Activated effector memory CD4-positive, alpha-beta T cell treated with anti-CD3 and anti-CD28 coated beads, Interleukin-2, amount 50 U/mL, for 16 hours (primary cell): ENCODE measurements at regions not wholly inside any gene's neighbourhood (a gene's known extent, or its start where the extent isn't known, plus 50 kb on each side); places are given as distances from the start of the nearest gene placed in this dataset.
"Not testable (repeated sequence)": the region's sequence is repeated elsewhere in the genome, so short reads cannot be mapped to it uniquely, and the experiment has no call there.

Source experiments
- DNase-seq: peaks from one replicate; pipeline ENCODE4 v3.0.0-alpha.2; 2020

DNA sequence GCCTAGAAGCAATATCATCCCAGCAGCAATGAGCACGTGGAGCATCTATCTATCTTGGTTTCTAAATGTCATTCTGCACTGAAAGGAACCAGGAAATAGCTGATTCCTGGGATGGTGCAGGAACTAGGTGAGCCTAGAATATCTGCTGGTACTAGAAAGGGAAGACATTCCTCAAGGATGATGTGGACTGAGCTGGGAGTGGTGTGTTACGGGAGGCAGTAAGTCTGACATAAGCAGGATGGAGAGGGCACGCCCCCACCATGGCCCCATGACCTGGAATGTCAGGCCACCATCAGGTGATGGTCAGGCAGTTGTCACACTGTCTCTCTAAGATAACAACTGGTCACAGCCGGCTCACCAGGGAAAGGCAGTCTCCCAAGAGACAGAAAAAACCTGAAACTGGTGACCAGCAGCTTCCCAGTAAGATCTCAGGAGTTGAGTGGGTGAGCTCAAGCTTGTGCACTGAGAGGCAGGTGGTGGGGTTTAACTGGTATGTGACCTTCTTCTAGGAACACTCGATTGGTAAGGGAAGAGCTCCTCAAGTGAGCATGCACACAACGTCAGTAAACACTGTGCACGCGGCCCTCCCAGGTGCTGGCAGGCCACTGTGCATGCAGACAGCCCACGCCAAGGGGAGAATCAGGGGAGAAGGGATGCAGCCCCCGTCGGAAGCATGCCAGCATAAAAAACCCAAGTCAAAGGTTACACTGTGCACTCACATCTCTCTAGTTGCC, 148.7 kb downstream of the ADSS2 start:
- no peak for DNase-seq

DNA sequence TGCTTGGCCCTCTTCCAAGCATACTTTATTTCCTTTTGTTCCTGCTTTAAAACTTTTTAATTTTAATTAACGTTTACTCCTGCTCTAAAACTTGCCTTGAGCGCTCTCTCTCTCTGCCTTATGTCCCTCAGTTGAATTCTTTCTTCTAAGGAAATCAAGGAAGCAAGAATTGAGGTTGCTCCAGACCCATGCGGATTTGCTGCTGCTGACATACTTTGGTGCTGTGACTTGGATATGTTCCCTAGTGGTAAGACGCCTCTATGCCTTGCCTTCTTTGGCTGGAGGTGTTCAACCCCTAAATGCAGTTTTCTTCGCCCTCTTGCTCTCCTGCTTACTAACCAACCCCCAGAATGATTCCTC, 148.1 kb downstream of the ADSS2 start:
- DNase-seq: no peak

DNA sequence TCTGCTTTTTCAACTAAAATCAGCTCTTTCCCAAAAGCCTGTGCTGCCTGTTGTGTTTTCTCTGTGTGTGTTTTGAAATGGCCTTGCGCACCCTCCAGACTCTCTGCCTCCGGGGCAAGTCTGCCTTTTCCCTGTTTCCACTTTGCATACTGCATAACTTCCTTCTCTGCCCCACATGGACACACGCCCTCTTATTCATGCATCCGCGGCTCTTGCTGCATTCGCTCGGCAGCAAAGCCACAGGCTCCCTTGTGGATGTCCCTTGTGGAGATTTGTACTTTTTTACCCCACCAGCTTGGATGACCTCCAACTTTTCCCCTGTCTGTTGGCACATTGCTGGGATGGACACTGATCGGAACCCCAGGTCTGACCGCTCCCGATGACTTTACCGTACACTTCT, 147.6 kb downstream of the ADSS2 start:
- DNase-seq: no peak

DNA sequence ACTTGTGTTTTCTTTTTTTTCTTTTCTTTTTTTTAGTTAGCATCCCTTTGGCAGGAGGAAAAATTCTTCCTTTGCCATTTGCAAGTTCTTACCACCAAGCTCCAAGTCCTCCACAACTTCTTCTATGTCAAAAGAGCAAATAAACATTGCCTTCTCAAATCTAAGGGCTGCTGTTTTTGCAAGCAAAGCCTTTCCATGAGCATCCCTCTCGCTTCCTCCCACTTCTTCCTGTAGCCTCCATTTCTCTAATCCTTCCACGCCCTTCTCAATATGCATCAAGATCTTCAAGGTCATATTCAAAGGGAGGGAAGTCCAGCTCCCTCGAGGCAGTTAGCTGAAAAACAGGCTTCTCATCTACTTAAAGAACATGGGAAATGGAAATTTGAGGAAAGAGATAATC, 147.1 kb downstream of the ADSS2 start:
- DNase-seq: no peak

DNA sequence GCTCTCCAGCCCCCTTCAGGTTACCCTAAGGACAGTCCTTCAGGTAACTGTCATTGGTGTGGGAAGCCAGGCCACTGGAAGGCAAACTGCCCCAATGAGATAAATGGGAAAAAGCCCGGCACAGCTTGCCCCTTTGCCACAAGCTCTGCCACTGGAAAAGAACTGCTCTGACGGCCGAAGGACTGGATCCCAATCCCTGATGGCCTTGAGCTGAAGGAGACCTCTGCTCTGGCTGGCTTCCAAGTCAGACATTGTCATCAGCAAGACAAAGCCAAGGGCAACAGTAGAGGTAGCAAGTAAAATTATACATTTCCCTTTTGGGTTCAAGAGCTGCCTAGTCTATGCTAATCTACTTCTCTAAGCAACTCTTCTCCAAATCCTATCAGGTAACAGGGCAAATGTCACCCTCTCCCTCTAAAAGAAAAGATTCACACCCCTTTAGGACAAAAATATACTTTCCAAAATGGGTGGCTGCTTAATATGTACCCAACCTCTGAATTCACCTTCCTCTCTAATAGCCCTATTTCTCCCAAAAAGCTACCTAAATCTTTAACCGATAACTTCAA, 145.8 kb downstream of the ADSS2 start:
- DNase-seq: no peak

DNA sequence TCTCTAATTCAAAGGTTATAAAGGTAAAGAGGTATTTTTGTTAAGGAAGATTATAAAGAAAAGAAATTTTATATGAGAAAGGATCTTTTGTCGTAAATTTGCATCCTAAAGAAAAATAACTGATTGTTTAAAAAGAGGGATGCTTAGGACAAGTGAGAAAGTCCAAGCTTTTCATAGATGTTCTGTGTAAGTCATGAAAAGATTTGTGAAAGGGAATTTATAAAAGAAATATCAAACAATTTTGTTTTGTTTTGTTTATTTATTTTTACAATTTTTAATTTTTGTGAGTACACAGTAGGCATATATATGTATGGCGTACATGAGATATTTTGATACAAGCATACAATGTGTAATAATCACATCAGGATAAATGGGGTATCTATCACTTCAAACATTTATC, 145.2 kb downstream of the ADSS2 start:
- DNase-seq: no peak

DNA sequence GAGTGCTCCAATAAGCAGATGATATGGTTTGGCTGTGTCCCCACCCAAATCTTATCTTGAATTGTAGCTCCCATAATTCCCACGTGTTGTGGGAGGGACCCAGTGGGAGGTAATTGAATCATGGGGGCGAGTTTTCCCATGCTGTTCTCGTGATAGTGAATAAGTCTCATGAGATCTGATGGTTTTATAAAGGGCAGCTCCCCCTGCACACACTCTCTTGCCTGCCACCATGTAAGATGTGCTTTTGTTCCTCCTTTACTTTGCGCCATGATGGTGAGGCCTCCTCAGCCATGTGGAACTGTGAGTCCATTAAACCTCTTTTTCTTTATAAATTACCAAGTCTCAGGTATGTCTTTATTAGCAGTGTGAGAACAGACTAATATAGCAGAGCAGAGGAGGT, 142.5 kb downstream of the ADSS2 start:
- not testable (repeated sequence) for DNase-seq

DNA sequence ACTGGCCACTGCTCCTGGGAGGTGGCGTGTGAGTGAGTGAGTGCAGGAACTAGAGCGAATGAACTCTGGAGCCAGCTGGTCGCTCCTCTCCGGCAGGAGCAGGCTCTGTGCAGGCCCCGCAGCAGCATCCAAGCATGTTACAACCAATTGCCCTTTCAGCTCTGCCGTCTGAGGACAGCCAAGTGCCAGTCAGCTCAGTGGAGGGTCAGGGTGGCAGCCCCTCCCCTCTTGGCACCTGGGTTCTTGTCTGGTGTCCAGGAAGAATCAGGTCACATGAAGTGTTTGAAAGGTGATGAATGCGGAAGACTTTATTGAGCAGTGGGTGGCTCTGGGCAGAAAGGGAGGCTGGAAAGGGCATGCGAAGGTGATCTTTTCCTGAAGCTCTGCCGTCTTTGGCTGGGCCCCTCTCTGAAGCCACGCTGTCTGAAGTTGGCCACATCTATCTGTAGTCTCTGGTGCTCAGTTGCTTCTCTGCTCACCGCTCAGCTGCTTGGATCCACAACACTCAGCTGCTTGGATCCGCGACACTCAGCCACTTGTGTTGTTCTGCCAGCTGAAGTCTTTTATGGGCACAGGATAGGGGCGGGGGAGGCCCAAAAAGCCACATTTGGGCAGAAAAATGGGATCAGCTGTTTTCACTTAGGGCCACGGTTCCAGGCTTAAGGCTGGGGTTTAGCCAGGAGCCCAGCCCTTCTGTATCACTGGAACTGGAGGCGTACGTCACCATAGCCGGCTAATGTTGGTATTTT, 139.8 kb downstream of the ADSS2 start:
- DNase-seq: no peak

DNA sequence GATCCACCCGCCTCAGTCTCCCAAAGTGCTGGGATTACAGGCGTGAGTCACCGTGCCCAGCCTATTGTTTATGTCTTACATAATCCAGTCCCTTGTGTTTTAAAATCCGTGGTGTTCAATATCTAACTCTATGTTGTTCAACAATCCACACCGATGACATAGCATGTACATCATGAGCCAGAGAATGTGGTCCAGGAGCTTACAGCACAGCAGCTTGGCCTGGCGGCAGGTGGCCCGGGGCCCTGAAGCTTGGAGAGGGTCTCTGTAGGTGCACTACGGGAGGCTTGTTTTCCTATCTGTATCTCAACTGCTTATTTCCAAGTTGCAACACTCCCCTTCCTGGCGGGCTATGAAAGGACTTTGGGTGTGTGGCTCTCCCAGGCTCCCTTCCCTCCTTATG, 138.4 kb downstream of the ADSS2 start:
- DNase-seq: no peak

DNA sequence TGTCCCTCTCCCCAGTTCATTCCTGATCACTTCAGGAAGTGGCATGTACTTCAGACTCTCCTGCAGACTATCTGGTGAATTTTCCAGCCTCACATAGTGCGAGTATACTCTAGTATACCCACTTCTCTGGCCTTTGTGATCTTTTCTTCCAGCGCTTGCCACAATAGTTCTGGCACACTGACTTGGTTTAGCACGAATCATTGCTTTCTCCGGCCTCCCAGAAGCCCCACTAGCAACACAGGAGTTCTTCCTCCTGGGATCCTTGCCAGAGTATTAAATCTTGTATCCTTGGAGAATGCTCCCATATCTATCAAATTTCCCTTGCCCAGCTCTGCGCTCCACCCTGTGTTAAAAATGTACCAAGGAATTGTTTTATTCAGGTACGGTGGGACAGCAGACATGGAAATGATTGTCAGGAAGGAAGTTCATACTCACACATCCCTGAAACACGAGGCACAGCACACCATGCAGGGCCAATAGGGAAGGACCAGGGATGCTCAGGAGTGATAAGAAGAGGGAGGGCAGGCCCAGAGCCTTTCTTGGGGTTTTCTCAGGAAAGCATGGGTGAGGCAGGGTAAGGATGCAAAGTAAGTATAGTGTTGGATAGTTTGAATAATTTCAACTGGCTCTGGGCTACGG, 136.7 kb downstream of the ADSS2 start:
- no peak for DNase-seq

DNA sequence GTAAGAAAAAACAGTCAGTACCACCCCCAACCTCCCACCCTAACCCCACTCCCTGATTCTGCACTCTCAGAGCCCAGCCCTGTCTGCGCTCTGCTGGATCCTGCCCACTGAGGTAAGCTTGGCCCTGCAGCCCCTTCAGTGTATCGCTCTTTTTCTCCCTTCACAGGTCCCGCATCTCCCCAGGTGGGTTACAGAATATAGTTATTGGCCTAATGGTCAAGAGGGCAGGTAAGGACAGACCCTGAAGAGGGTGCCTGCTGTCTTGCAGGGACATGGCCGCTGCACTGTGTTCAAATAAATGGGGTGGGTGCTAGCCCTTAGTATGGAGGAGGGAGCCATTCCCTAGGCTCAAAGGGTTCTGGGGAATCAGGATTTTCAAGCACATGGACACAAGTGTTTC, 135.7 kb downstream of the ADSS2 start:
- DNase-seq: no peak

DNA sequence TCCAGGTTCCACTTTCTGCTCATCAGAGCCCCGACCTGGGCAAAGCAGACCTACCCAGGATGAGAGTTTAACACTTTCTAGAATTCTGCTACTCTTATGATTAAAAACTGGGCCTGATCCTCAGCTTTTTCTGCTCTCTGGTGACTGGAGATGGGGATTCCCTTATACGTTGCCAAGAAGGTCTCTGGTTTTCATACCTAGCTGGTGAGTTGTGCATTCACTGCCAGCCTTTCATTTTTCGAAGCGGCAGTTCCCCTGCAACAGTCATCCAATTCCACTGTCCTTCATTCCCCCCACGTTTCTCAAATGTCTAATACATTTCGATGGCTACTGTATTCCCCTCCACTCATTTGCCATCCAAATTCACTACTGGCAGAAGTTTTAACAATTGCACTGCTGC, 135.3 kb downstream of the ADSS2 start:
- DNase-seq: no peak

DNA sequence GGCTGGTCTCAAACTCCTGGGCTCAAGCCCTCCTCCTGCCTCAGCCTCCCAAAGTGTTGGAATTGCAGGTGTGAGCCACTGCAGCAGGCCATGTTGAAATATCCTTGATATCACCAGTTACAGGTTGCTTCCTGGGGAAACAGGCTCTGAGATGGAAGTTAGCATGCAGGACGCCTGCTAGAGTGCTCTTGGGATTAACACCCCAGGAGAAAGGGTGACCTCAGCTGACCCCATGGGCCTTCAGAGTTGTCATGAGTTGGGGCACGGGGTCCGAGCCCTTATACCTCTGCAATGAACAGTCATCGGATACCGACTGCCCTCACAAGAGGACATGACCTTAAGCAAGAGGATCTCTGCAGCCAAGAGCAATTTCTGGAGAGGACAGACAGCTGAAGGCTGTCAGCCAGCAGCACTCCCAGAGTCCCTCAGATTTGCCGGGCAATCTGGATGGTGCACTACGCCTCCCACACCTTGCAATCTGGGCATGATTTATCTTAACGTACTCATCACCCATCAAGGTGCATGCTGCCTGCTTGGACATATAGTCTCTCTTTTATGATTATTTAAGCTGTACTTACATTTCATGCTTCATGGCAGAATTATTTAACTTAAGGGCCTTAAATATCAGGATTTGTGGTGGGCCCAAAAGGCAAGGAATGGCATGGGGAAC, 134.6 kb downstream of the ADSS2 start:
- no peak for DNase-seq

DNA sequence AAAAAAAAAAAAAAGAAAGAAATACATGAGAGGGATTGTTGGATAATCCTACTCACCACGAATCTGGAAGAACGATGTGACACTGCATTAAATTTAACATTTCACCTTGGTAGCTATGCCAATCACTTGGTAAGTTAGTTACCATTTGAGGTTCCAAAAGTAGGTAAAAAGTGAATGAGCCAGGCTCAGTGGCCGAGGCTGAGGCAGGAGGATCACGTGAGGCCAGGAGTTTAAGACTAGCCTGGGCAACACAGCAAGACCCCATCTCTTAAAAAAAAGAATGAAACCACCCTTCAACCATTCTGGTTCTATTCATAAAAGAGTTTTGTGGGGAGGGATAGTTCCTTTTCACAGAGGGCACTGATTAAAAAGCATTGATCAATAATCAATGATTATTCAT, 133.6 kb downstream of the ADSS2 start:
- DNase-seq: no peak

DNA sequence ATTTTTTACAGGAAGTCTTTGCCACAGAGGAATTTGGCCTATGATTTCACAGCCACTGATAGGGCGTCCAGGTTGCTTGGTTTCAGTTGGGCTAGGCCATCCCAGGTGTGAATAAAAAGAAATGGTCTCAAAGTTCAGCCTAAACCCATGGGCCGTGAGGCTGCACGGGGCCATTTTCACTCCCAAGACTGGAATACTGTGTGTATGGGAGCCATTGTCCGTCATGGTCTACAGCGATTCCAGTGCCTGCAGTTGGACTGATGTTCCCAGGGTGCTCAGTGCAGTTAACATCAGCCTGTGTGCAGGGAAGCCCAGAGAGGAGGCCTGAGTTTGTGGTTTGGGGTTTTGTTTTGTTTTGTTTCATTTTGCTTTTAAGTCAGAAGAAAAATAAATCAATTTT, 133.2 kb downstream of the ADSS2 start:
- no peak for DNase-seq

DNA sequence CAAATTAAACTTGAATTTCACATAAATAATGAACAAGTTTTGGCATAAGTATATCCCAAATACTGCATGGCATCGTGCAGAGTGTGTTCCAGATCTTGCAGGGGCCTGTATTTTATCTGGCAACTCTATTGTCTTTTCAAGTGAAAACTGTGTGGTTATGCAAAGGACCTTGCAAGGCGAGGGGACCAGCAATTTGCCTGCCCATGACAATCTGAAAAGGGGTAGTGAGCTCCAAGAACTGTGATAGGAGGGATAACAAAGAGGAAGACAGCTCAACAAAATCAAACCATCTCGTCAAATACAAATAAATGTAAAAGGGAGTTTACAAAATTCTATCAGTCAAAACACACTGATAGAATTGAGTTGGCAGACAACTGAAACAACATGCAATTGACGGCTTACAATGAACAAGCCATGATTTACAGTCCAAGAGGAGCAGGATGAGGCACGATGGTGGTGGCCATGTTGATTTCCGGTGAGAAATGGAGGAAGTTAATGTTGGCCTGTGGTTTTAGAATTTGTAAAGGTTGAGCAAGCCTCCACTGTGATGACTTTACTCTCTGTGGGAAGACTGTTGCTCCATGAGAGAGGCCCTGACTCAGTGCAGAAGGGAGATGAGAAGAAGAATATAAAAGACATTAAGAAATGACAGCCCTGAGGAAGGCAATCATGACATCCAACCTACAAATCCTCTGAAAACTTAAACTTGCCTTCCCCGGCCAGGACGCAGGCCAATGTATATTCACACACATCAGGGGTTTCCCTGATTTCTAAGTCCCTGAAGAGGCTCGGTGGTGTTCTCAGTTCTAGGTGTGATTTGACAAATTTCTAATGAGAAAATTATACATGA, 132.2 kb downstream of the ADSS2 start:
- DNase-seq: peak; percentile 67

DNA sequence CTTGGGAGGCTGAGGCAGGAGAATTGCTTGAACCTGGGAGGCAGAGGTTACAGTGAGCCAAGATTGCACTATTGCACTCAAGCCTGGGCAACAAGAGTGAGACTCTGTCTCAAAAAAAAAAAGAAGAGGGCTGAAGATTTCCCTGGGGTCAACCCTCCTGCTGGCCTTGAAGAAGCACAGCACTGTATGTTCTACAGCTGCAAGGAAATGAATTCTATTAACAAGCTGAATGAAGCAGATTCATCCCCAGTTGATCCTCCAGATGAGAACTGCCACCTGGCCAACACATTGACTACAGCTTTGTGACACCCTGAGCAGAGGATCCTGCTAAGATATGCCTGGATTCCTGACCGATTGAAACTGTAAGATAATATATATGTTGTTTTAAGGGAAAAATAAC, 129.5 kb downstream of the ADSS2 start:
- no peak for DNase-seq

DNA sequence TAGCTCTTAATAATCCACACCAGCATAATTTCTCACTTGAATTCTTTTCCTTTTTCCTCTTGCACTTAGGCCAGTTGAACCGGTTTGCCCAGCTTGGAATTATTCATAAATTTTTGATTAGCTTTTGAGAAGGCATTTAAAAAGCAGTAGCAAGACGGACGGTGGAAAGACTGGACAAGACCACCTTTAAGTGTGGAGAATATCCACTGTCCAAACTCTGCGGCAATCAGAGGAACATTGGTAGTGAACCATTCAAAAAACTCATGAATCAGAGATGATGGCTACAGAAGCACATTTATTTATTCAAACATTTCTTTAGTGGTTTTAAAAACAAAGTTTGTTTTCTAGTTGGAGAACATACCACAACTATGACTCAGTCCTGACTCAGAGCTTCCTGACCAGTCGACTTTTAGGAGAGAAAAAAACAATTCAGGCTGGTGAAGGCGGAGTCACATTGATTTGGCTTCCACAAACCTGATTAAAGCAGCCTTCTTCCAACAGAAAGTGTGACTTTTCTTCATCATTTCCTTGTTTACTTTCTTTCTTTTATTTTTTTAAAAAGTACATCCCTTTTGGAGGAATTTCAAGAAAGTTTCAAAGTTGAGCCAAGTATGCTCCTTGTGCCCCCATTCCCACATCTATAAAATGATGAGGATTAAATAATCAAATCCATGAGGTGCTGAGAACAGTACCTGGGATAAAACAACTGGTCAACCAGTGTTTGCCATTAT, 128.8 kb downstream of the ADSS2 start:
- no peak for DNase-seq

DNA sequence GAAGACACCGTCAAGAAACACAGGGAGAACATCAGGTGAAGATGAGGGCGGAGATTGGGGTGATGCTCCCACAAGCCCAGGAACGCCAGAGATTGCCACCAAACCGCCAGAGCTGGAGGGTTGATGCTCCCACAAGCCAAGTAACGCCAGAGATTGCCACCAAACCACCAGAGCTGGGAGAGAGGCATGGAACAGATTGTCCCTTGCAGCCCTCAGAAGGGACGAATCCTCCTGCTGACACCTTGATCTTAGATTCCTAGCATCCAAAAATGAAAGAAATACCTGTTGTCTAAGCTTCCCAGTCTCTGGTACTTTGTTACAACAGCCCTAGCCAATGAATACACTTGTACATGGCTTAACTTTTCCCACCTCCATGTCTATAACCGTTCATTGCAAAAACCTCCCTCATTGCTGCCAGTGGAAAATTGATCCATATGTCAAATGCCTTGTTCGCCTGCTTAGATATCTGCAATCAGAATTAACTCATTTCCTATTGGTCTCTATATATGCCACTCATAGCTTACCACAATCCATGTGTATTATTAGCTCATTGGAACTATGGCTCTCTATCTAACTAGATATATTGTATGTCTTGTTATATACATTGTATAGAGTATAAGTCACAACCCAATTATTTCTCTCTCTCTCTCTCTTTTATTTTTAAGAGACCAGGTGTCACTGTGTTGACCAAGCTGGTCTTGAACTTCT, 127.4 kb downstream of the ADSS2 start:
- no peak for DNase-seq

DNA sequence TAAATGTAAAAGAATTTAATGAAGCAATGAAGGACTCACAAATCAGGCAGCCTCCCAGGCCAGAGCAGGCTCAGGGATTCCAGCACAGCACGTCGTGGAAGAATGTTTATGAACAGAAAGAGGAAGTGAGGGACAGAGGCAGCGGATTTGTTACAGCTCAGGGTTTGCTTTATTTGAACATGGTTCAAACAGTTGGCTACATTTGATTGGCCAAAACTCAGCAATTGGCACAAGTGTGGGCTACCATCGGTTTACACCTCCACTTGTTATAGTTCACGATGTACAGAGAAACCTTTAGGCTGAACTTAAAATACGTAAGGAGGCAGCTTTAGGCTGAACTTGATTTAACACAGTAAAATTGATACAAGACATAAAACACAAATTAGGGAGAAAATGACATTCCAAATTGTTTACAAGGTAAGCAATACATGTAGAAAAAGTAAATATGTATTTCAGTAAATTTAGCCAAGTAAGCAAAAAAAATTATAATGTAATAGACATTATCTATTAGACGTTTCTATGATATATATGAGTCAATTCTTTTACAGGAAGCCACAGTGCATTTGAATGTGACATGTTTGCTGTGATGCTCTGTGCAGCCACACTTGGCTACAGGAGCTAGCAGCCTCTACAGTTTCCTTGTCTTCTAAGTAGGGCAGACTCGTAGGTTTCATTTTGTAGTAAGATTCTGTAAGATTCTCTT, 126.5 kb downstream of the ADSS2 start:
- no peak for DNase-seq
